GM10248 (cell line): ENCODE measurements at regions not wholly inside any gene's neighbourhood (a gene's known extent, or its start where the extent isn't known, plus 50 kb on each side); places are given as distances from the start of the nearest gene placed in this dataset.

Experiments
- CTCF ChIA-PET: fragments of 300-600 bp; sonication (Branson Sonifier 250); formaldehyde crosslinking; extraction: SDS; loops from one replicate; lab custom pipeline; 2021; ENCODE audit warnings: antibody characterized with exemption; lab: Yijun Ruan, JAX
- POLR2A ChIA-PET: fragments of 350-650 bp; sonication (Branson Sonifier 250); formaldehyde crosslinking; extraction: SDS; loops from one replicate; lab custom pipeline; 2020; ENCODE audit warnings: antibody characterized with exemption; lab: Yijun Ruan, JAX
- DNase-seq: peaks from one replicate; pipeline ENCODE4 v3.0.0; 2012; ENCODE audit errors: extremely low spot score
- CTCF ChIP-seq: IDR thresholded peaks from 2 replicates; pipeline ENCODE4 v1.5.1; 2012; ENCODE audit warnings: mild to moderate bottlenecking, low read depth; ENCODE audit errors: extremely low read depth, missing control alignments, control extremely low read depth

GRCh38 chr11:87736928-87737327 is 438.3 kb downstream of the RAB38 start:
- ChIA-PET POLR2A (no interaction called here), CTCF (interaction anchor here (1.4 to 2.9 kb wide), 2 partner anchors 15 to 27 kb away, joined by 3 to 10 read pairs; no protein-coding TSS in a partner anchor)
- DNase-seq, result no peak
- no peak for TF ChIP-seq CTCF

- ChIA-PET POLR2A (no interaction called here), CTCF (interaction anchor here (0.6 to 1.5 kb wide), 4 partner anchors 9 to 128 kb away, joined by 3 to 5 read pairs (median 4); no protein-coding TSS in a partner anchor)
These were observed 448.7 kb downstream of the RAB38 start for GRCh38 chr11:87726506-87726905.

GRCh38 chr11:87724358-87724757 is 450.9 kb downstream of the RAB38 start:
- POLR2A ChIA-PET, result no interaction called here
- DNase-seq, result no peak
- CTCF ChIA-PET, result interaction anchor here (1.3 to 2.9 kb wide), 4 partner anchors 9 to 827 kb away, joined by 3 to 19 read pairs (median 6); no protein-coding TSS in a partner anchor
- TF ChIP-seq CTCF, result no peak

More at GRCh38 chr11:87726506-87726905, 448.7 kb downstream of the RAB38 start:
- TF ChIP-seq CTCF, result no peak
- DNase-seq, result no peak

- ChIA-PET CTCF (interaction anchor here (0.6 to 2.9 kb wide), 18 partner anchors 8 to 829 kb away, joined by 3 to 19 read pairs (median 4); no protein-coding TSS in a partner anchor), POLR2A (no interaction called here)
- peak; percentile 10 for DNase-seq
- peak; percentile 69 for TF ChIP-seq CTCF
These were observed 452.3 kb downstream of the RAB38 start for GRCh38 chr11:87722756-87723565.

- ChIA-PET POLR2A (no interaction called here), CTCF (interaction anchor here (2.5 kb wide), 1 partner anchor 9 kb away, joined by 6 read pairs; no protein-coding TSS in a partner anchor)
These were observed 455.7 kb downstream of the RAB38 start for GRCh38 chr11:87719326-87720073.

More at GRCh38 chr11:87719326-87720073, 455.7 kb downstream of the RAB38 start:
- no peak for TF ChIP-seq CTCF
- DNase-seq, result no peak
